ENCODE measurements at regions not wholly inside any gene's neighbourhood (a gene's known extent, or its start where the extent isn't known, plus 50 kb on each side); places are given as distances from the start of the nearest gene placed in this dataset.

GRCh38 chr3:18075799-18076198 is 333.4 kb upstream of the TBC1D5 start:
- Mint-ChIP-seq H3K4me1 (ENCODE audit: unreplicated experiment) (peaks cover 11% of the 10 kb centered on the region), H3K36me3 (ENCODE audit: unreplicated experiment) (no peaks in the 10 kb centered on the region), H3K27me3 (ENCODE audit: unreplicated experiment) (no peaks in the 10 kb centered on the region), H3K27ac (ENCODE audit: unreplicated experiment) (no peak overlapping the region), H3K9me3 (ENCODE audit: unreplicated experiment) (no peaks in the 10 kb centered on the region), H3K4me3 (ENCODE audit: unreplicated experiment) (no peak overlapping the region)
- DNase-seq (ENCODE audit: extremely low spot score, unreplicated experiment): no peak
- TF ChIP-seq CTCF (IDR thresholded peaks at IDR 0.05): no peak

- Mint-ChIP-seq H3K36me3 (ENCODE audit: unreplicated experiment) (no peaks in the 10 kb centered on the region), H3K4me3 (ENCODE audit: unreplicated experiment) (no peak overlapping the region), H3K27ac (ENCODE audit: unreplicated experiment) (no peak overlapping the region), H3K4me1 (ENCODE audit: unreplicated experiment) (no peaks in the 10 kb centered on the region), H3K27me3 (ENCODE audit: unreplicated experiment) (no peaks in the 10 kb centered on the region), H3K9me3 (ENCODE audit: unreplicated experiment) (no peaks in the 10 kb centered on the region)
- no peak for DNase-seq (ENCODE audit: extremely low spot score, unreplicated experiment)
- no peak for TF ChIP-seq CTCF (IDR thresholded peaks at IDR 0.05)
These were observed 329.4 kb upstream of the TBC1D5 start for GRCh38 chr3:18071833-18072232.

GRCh38 chr3:18070944-18071343 is 328.5 kb upstream of the TBC1D5 start:
- TF ChIP-seq CTCF (IDR thresholded peaks at IDR 0.05): no peak
- H3K4me1 Mint-ChIP-seq (ENCODE audit: unreplicated experiment): no peaks in the 10 kb centered on the region
- H3K9me3 Mint-ChIP-seq (ENCODE audit: unreplicated experiment): no peaks in the 10 kb centered on the region
- no peaks in the 10 kb centered on the region for H3K27me3 Mint-ChIP-seq (ENCODE audit: unreplicated experiment)
- DNase-seq (ENCODE audit: extremely low spot score, unreplicated experiment): no peak
- no peak overlapping the region for H3K4me3 Mint-ChIP-seq (ENCODE audit: unreplicated experiment)
- H3K27ac Mint-ChIP-seq (ENCODE audit: unreplicated experiment): no peak overlapping the region
- H3K36me3 Mint-ChIP-seq (ENCODE audit: unreplicated experiment): no peaks in the 10 kb centered on the region

- no peak overlapping the region for H3K27ac Mint-ChIP-seq (ENCODE audit: unreplicated experiment)
- H3K27me3 Mint-ChIP-seq (ENCODE audit: unreplicated experiment): no peaks in the 10 kb centered on the region
- H3K9me3 Mint-ChIP-seq (ENCODE audit: unreplicated experiment): no peaks in the 10 kb centered on the region
- no peaks in the 10 kb centered on the region for H3K4me1 Mint-ChIP-seq (ENCODE audit: unreplicated experiment)
- no peaks in the 10 kb centered on the region for H3K36me3 Mint-ChIP-seq (ENCODE audit: unreplicated experiment)
- H3K4me3 Mint-ChIP-seq (ENCODE audit: unreplicated experiment): no peak overlapping the region
- no peak for TF ChIP-seq CTCF (IDR thresholded peaks at IDR 0.05)
- DNase-seq (ENCODE audit: extremely low spot score, unreplicated experiment): no peak
These were observed 327.8 kb upstream of the TBC1D5 start for GRCh38 chr3:18070231-18070630.

GRCh38 chr3:18069568-18069967 is 327.1 kb upstream of the TBC1D5 start:
- no peaks in the 10 kb centered on the region for H3K4me1 Mint-ChIP-seq (ENCODE audit: unreplicated experiment)
- H3K9me3 Mint-ChIP-seq (ENCODE audit: unreplicated experiment): no peaks in the 10 kb centered on the region
- no peaks in the 10 kb centered on the region for H3K36me3 Mint-ChIP-seq (ENCODE audit: unreplicated experiment)
- H3K27ac Mint-ChIP-seq (ENCODE audit: unreplicated experiment): no peak overlapping the region
- no peak for TF ChIP-seq CTCF (IDR thresholded peaks at IDR 0.05)
- no peak for DNase-seq (ENCODE audit: extremely low spot score, unreplicated experiment)
- no peak overlapping the region for H3K4me3 Mint-ChIP-seq (ENCODE audit: unreplicated experiment)
- no peaks in the 10 kb centered on the region for H3K27me3 Mint-ChIP-seq (ENCODE audit: unreplicated experiment)
